Activated CD4-positive, alpha-beta T cell treated with anti-CD3 and anti-CD28 coated beads for 48 hours (primary cell): ENCODE measurements at regions not wholly inside any gene's neighbourhood (a gene's known extent, or its start where the extent isn't known, plus 50 kb on each side); places are given as distances from the start of the nearest gene placed in this dataset.
A peak's percentile ranks its signal among the peaks of the same experiment; 100 is the strongest.

Experiments
- DNase-seq: peaks from one replicate; pipeline ENCODE4 v3.0.0-alpha.2; 2020

DNA sequence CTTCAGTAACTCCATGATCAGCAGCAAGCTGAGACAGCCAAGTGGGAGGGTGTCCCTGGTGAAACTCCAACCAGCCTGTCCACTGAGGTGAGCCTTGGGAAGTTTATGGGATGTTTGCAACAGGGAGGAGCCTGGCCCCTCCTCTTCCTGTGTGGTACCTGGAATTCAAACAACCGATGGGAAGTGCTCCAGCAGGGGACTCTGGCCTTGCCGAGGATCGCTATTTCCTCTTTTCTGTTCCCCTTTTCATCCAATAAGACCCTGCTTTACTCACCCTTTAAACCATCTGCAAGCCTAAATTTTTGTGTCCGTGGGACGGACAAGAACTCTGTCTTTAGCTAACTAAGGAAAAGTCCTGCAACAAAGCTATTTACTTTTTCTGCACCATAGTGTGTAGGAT lies 491.1 kb upstream of the ZMIZ1 start:
- DNase-seq = no peak

DNA sequence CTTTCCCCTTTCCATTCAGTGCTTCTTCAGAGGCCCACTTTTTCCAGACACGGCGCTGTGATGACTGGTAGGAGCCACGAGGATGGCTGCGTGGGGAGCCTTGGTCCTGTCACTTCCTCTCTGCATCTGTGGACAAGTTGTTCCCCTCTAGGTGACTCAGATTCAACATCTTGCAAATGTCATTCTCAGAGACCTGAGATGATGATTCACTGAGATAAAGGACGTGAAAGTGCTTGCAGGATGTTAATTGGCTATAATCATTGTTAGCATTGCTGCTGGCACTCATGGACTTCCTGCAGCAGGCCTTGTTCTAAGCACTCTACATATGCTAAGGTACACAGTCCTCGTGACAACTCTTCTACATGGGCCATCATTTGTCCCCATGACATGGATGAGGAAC lies 489.8 kb upstream of the ZMIZ1 start:
- DNase-seq = peak; percentile 84

DNA sequence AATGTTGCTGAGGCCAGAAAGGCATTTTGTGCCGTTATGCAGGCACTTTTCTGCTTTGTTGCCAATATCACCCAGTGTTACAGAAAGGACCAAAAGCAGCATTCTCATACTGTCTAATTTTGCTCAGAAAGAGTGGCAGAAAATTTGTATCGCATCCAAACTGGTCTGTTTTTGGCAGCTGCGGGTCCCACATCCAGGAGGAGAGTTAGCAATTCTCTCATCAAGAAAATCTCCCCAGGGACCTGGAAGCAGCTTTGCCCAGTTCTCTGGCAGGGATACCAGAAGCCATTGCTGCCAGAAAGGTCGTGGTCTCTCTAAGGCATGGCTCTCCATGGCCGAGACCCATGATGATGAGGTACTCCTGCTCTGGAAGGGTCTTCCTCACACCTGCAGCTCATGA lies 489.2 kb upstream of the ZMIZ1 start:
- DNase-seq = no peak

DNA sequence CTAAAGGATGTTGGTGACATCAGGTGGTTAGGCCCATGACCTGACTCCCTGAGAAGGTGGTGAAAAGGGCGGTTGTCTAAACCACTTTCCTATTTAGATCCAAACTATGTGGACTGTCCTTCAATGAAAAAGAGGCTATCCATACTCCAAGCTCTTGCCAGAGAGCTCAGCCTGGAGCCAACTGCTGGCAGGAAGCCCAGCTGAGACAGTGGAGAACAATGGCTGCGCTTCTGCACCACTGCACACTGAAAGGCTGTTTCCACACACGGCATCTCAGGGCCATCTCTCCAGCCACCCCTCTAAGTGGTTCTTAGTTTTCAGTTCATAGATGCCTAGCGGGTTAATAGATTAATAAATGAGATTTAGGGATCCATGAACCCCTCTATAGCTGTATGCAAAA lies 488.8 kb upstream of the ZMIZ1 start:
- DNase-seq = no peak

DNA sequence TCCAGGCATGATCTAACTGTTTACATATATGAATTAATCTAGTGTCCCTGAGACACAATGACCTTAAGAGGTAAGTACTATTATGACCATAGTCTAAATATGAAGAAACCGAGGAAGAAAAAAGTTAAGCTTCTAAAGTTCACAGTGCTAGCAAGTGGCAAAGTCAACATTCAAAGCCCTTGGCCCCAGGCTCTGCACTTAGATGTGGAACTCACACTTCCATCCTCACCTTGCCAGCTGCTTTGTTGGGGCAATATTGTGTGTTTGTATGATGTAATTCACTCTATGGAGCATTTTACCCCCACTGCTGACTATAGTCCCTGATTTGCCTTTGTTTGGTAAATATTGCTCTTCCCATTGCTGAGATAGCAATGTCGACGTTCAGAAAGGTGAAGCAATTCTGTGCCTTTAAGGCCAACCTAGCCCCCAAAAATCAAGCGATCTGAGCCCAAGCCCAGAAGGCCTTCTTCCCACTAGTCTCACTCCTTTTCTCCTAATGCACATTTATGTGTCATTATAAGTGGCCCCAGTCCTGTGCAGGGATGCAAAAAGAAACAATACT lies 487.6 kb upstream of the ZMIZ1 start:
- DNase-seq = no peak

DNA sequence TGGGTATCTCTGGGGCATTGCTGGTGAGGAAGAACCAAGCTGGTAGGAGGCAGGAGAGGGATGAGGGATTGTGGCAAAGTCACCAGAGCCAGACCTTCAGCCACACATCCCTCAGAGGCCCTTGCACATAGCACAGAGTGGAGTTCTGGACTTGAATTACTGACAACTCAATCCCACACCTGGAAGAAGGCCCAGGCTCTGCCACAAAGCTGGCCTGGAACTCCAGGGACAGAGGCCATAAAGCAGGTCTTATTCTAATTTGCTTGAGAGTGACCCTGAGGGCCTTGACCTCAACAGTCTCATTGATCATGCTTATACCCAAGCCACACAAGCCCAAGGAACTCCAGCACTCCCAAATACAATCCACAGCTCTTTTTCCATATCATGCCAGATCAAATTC lies 486.2 kb upstream of the ZMIZ1 start:
- DNase-seq = no peak

DNA sequence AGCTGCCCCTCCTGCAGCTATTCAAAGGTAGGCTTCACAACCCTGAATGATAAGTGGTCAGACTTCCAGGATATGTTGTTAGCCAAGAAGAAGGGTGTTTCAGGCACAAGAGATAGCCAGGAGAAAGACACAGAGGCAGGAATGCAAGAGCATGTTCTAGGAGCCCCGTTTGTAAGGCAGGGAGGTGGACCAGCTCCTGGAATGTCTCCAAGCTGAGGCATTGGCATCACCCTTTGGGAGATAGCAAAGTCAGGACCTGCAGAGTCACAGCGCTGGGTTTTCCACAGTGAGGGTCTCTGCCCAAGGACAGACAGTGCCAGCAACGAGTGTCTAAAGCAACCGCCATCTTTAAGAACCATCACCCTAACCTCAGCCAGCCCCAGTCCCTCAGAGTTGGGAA lies 484.5 kb upstream of the ZMIZ1 start:
- no peak for DNase-seq

DNA sequence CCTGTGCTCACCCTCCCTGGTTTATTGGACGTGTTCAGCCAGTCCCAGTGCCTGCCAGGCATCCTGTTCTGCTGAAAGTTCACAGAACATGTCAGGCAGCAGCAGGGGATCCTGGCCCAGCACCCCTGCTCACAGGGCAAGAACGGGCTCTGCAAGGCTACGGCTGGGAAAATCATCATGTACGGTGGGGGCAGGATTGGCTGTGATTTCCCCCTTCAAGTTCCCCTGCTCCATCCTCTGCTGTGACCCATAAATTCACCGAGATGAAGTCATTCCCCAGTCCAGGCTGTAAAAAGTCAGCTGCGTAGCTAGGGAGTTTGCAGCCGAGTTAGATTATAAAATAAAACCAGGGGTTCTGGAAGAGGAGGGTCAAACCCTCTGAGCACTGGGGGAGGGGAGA lies 484.1 kb upstream of the ZMIZ1 start:
- DNase-seq = no peak

DNA sequence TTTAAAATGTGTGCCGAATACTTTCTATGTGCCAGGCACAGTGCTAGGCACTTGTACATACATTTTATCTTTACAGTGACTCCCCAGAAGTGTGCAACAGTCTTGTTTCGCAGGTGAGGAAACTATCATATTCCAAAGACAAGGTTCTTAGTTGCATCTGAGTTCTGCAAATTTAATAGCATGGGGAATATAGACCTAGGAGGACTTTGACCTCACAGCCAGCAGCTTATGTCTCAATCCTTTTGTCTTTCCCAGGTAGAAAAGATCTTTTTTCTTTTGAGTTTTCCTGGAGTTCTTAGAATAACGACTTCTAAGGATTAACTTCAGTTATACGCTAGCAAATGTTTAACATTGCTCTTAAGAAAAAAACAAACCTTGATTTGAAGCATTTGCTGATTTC lies 482.8 kb upstream of the ZMIZ1 start:
- DNase-seq = no peak

DNA sequence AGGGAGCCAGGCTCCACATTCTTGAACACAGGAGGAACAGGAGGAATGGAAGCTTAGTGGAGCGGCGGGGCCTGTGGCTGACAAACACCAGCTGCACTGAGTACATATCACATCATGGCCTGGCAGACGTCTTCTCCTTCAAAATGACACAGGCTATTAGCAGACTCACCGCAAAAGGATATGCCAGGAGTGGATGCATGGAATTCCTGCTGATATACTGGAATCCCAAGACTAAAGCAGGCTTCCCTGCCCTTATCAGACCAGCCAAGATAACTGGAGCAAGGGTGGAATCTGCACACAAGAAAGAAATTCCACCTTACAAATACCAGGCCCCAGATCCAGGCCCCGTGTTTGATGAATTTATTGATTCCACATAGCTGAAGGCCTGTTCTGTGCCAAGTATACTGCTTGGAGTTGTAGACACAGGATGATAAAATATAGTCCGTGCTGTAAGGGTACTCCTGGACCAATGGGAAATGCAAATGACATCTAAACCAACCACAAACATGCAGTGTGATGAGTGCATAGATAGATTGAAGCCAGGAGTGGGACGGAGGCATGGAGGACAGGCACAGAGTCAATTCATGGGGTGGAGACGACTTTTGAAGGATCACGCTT lies 480.5 kb upstream of the ZMIZ1 start:
- no peak for DNase-seq

DNA sequence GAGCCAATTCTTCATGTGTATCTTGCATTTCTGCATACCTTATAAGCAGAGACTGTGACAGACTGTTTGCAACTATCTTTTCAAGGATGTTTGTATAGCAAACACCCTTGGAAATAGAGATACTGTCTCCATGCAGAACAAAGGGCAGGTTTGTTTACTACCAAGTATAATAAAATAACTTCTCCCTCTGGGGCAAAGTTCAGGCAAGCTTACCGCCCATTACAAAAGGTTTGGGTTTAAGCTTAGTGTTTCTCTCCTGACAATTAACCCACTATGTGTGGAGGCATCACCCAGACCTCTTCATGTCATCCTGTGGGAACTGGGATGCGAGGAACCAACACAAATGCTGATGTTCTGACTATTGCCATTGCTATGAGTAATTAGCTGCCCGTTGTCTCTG lies 479.1 kb upstream of the ZMIZ1 start:
- no peak for DNase-seq

DNA sequence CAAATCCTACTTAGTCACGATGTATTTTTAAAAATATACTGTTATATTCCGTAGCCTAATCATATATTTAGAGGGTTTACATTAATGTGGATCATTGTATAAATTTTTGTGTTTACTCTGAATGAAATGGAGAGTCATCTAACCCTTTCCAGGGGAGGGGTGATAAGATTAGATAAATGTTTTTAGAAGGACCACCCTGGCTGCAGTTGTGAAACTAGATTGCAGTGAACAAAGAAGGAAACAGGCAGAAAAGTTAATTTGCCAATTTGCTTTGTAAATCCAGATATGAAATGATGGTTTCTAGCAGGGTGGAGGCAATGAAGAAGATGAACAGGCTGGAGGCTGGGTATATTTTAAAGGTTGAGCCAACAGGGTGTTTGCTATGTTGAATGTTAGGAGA lies 477.7 kb upstream of the ZMIZ1 start:
- DNase-seq = no peak

DNA sequence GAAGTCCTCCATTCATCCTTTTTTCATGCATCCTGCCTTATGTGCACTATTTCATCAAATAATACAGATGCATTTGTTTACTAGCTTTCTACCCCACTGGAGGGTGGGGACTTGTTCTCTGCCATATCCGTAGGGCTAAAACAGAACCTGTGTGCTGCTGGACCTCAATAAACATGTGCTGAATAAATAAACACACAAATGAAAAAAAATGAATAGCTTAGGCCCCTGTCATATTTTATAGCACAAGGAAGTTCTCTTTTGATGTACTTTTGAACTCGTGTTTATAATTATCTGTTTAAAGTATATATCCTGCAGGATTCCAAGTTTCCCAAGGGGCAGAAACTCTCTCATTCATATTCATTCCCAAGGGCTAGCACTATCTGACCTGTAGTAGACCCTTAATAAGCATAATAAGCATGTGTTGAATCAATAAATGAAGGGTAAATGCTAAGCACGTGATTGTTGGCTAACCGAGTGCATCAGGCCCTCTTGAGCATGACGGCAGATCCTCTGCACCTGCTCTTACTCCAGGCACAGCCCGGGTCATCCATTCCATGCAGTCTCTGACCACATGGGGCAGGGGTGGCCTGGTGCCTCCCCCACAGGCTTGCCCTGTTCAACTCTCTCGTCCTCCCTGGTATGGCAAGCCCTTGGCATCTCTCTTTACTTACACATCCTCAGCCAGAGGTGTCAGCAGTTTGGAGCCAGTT lies 474.1 kb upstream of the ZMIZ1 start:
- DNase-seq = no peak

DNA sequence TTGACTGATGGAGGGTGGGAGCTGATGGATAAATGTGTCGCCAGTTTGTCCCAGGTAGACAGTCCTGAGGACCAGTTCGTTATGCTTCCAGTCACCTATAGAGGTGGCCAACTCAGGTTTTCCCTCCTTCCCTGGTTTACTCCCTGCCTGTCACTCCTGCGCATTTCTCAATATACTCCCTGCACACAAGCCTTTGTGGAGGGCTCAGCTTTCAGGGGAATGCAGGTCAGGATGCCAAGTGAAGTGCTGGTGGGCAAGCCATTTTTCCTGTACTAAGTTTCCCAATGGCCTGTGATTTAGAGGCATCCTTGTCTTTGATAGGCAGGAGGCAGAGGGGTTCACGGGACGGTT lies 473.5 kb upstream of the ZMIZ1 start:
- DNase-seq = no peak

DNA sequence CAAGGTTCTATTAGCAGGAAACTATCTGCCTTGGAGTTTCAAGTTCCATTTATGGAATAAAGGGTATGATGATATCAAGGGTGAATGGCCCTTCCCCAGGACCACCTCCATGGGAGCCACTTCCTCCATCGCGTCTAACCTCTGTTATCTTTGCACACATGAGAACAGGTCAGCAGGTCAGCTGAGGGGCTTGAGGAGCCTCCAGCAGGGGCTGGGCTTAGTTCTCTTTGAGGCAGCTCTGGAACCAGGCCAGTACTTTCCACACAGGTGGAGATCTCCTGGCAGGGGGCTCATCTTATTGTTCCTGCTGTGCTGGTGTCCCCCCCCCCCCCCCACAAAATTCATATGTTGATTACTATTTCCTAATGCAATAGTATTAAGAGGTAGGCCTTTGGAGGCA lies 472.2 kb upstream of the ZMIZ1 start:
- no peak for DNase-seq

DNA sequence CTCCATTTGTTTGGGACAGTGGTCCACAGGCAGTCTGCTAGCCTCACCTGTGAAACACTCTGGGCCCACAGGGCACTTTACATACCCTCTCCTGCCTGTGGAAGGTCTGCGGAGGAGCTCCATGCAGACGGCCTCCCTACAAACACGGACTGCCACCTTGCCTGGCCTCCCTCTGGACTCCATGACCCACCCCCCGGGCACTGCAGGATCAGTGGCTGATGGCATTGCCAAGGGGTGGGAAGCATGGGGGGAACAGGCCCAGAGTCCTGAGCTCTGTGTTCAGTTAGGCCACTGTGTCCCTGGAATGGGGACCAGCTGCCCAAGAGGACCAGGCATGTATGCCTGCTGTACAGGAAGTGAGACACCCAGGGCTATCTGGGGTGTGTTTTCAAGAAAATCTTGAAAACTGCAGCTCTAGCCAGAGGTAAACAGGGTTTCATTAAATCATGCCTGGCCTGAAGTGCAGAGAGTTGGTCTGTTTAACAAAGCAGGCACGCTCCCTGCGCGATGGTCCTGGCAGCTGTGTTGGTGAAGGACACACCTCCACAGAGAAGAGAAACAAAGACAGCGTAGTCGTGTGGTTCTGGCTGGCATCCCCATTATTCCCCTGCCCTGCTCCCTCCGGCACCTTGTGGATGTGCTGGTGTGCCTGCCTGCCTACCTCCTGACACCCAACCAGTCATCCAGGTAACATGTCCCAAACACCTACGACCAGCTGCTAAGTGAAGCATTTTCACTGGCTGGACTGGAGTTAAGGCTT lies 470.8 kb upstream of the ZMIZ1 start:
- DNase-seq = no peak

DNA sequence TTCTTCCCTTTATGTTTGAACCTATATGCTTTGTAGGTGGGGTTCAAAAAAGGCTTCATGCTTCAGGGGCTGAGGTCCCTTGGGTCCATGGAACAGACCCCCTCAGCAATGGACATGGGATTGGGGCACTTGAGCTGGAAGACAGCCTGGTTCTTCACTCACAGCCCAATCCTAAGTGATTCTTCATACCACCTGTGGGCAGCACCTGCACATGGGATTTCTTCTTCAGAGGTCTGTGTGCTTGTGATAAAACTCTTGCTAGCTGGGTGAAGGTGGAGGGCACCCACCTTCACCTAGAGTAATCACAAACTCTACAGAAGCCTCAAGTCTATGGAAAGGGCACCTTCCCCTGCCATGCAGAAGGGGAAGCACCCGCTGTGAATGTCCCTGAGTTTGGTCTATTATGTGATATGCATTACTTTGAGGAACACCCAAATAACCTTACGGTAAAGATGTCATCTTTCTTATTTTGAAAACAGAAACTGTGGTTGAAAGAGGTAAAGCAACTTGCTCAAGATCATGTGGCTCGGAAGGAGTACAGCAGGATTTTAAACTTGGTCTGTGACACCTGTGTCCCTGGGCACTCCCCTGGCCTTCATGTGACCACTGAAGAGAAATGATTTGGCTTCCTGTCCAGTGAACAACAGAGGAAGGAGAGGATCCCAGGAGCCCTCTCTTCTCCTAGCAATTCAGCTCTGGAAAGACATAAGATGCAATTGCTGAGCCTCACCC lies 469.5 kb upstream of the ZMIZ1 start:
- DNase-seq = no peak

DNA sequence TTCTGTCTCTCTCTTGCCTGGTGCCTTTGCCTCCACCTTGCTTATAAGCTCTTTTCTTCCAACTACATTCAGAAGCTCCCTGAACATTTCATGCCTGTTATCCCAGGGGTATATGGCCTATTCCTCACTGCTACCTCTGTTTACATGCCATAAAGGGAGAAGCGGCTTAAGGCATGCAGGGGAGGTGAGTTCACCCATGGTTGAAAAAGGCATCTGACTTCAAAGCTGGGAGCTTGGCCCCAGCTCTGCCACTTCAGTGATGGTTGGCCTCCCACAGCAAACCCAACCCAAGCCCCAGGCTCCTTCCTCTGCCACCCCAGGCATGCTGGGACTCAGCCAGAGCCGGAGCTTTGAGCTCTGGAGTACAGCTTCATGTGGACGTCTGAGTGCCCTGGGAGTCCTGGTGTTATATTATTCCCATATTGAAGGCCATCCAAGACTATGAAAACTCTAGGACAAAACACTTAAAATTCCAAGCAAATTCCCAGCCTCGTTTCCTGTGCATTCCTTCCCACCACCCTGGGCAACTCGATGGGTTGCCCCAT lies 468.6 kb upstream of the ZMIZ1 start:
- no peak for DNase-seq

DNA sequence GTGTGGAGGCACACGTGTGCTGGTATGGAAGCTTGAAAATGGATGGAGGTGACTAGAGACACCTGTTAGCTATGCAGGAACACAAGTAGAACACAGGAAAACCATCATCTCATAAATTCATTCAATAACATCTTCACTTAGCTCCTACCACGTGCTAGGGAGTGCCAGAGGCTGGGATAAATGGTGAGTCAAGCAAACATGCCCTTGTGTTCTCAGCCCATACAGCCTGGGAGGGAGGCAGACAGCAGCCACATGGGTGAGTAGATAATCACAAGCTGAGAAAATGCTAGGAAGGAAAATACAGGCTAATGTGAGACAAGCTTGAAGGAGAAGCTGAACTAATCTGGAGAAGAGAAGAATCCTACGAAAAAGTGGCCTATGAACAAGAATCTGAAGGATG lies 468.0 kb upstream of the ZMIZ1 start:
- DNase-seq = no peak

DNA sequence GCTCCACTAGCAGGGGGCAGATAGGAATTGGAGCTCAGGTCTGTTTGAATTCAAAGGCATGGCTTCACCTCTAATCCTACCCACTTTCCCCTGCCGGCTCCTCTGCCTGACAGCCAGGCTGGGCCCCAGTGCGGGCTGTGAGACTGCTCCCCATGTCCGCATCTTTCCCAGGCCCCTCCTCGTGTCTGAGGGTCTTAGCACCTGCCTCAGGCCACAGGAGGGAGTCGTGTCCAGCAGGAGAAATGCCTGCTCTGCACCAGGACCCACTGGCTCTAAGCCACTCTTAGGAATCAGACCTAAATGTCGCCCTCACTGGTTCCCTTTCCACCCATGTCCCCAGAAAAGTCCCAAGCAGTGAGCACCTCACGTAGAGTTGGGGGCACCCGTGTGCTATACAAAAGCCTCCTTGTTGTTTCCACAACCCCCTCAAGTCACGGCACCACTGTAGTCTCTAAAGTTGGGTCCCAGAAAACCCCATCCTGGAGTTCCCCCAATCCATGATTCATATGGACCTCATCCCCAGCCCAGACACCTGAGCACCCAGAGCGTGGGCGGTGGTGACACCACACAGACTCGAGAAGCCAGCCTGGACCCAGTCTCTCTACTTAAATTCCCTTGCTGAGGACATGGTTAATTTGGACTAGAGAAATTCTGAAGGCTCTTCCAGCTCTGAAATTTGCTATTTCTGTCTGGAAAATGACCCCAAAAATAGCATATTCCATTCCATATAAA lies 466.4 kb upstream of the ZMIZ1 start:
- DNase-seq = peak; percentile 65

DNA sequence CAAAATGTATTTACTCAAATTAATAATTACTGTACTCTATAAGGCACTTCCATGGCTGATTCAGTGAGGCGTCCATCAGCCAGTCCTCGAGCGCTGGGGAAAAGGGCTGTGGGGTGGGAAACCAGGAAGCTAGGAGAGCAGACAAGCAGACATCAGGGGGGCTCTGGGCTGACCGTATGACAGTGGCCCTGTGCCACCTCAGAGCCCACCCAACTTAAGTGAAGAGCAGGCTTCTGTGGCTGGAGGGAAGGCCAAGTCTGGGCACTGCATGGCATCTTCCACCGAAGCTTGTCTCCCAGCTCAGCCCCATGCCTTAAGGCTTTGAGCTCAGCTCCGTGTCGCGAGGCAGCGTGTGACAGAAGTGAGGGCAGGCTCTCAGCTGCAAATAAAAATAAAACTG lies 464.5 kb upstream of the ZMIZ1 start:
- DNase-seq = no peak

DNA sequence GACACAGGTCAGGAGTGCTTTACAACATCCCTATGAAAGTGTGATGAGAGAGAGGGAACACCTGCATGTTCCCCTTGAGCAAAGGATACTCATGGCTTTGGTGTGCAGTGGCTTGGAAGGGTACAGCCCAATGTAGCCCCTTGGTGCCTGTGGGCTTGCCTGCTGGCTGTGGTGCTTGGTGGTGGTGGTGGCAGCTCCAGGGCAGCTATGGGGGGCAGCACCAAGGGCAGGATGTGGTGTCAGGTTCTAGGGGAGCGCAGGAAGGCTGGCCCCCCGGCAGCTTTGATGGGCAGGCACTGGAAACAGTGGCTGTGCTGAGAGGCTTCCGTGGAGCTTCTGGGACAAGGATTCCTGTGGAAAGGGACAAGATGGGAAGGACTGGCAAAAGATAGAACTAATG lies 464.0 kb upstream of the ZMIZ1 start:
- no peak for DNase-seq
